PC-3 (cell line): ENCODE measurements at regions not wholly inside any gene's neighbourhood (a gene's known extent, or its start where the extent isn't known, plus 50 kb on each side); places are given as distances from the start of the nearest gene placed in this dataset.

Experiments used
- ATAC-seq: fragments of 200-7000 bp; cut with Tn5 transposase; 2 replicates; pipeline ENCODE4 v1.9.1; 2020; ENCODE audit warnings: mild to moderate bottlenecking, moderate library complexity
- BruUV-seq: library from RNA; stranded (reverse); fragments of 400-500 nt; replicated peaks from 2 replicates; lab custom pipeline; 2021; lab: Mats Ljungman, UMichigan
- CTCF ChIA-PET: fragments of 300-600 bp; sonication (Branson Sonifier 250); formaldehyde crosslinking; loops from one replicate; lab custom pipeline; 2022; ENCODE audit warnings: antibody characterized with exemption; lab: Charles Lee
- POLR2A ChIA-PET: fragments of 300-600 bp; sonication (Branson Sonifier 250); formaldehyde crosslinking; loops from one replicate; lab custom pipeline; 2022; ENCODE audit warnings: antibody characterized with exemption; ENCODE audit not compliant: unreplicated experiment; lab: Charles Lee
- DNase-seq: peaks from one replicate; pipeline ENCODE4 v3.0.0-alpha.2; 2015
- H2AFZ ChIP-seq: fragments of 300-600 bp; sonication (generic); 2 replicates; pipeline ENCODE4 v1.6.0; 2016; ENCODE audit warnings: antibody characterized with exemption, low read length
- H3F3A ChIP-seq: fragments of 300-600 bp; sonication (generic); one replicate; pipeline ENCODE4 v1.6.0; 2017; ENCODE audit warnings: antibody characterized with exemption, low read length, control low read depth, mild to moderate bottlenecking; ENCODE audit not compliant: unreplicated experiment
- H3K27ac ChIP-seq: fragments of 300-600 bp; sonication (generic); 2 replicates; pipeline ENCODE4 v1.5.1; 2016; ENCODE audit warnings: mild to moderate bottlenecking, low read length
- H3K27me3 ChIP-seq: fragments of 300-600 bp; sonication (generic); 2 replicates; pipeline ENCODE4 v1.6.1; 2016; ENCODE audit warnings: low read length, mixed read lengths
- H3K36me3 ChIP-seq: fragments of 300-600 bp; sonication (generic); 2 replicates; pipeline ENCODE4 v1.6.1; 2016; ENCODE audit warnings: low read depth, mixed run types, low read length, mixed read lengths
- H3K4me1 ChIP-seq: fragments of 300-600 bp; sonication (generic); 2 replicates; pipeline ENCODE4 v1.5.1; 2016; ENCODE audit warnings: low read length; ENCODE audit not compliant: insufficient read depth
- H3K4me2 ChIP-seq: fragments of 300-600 bp; sonication (generic); 2 replicates; pipeline ENCODE4 v1.6.0; 2016; ENCODE audit warnings: low read length
- H3K4me3 ChIP-seq: fragments of 300-600 bp; sonication (generic); 2 replicates; pipeline ENCODE4 v1.5.1; 2016; ENCODE audit warnings: mild to moderate bottlenecking, low read length, mixed read lengths
- H3K79me2 ChIP-seq: fragments of 300-600 bp; sonication (generic); 2 replicates; pipeline ENCODE4 v1.6.1; 2017; ENCODE audit warnings: low read length, mixed read lengths
- H3K9ac ChIP-seq: fragments of 300-600 bp; sonication (generic); 2 replicates; pipeline ENCODE4 v1.6.0; 2016; ENCODE audit warnings: mild to moderate bottlenecking, low read length
- H3K9me2 ChIP-seq: fragments of 300-600 bp; sonication (generic); replicated peaks from 2 replicates; pipeline ENCODE4 v1.6.1; 2016; ENCODE audit warnings: mixed run types, low read length, mixed read lengths
- H3K9me3 ChIP-seq: fragments of 300-600 bp; sonication (generic); 2 replicates; pipeline ENCODE4 v1.6.1; 2016; ENCODE audit warnings: low read length, mixed read lengths
- H4K20me1 ChIP-seq: fragments of 300-600 bp; sonication (generic); 2 replicates; pipeline ENCODE4 v1.6.1; 2016; ENCODE audit warnings: low read length, mixed read lengths
- CTCF ChIP-seq: fragments of 300-600 bp; sonication (generic); conservative IDR thresholded peaks from 2 replicates; pipeline ENCODE4 v1.5.1; 2017; ENCODE audit warnings: antibody characterized with exemption, low read depth, mild to moderate bottlenecking, low read length
- EZH2 ChIP-seq: fragments of 300-600 bp; sonication (generic); IDR thresholded peaks from one replicate; pipeline ENCODE4 v1.6.1; 2017; ENCODE audit warnings: antibody characterized with exemption, mild to moderate bottlenecking, low read length; ENCODE audit not compliant: unreplicated experiment
- EZH2phosphoT487 ChIP-seq: fragments of 300-600 bp; sonication (generic); IDR thresholded peaks from 2 replicates; pipeline ENCODE4 v1.6.1; 2018; ENCODE audit warnings: mild to moderate bottlenecking, antibody characterized with exemption, low read length, borderline replicate concordance
- intact Hi-C: fragments of 100-400 bp; cut with micrococcal nuclease; formaldehyde crosslinking; loops from 2 replicates; pipeline ENCODE4 v1.9.0; 2023

GRCh38 chr10:120977897-120978296, 126.7 kb downstream of the WDR11 start:
- ATAC-seq: no peak
- POLR2A ChIA-PET: no interaction called here
- no peaks in the 10 kb centered on the region for H3K9me2 ChIP-seq

GRCh38 chr10:120978589-120979252, 127.6 kb downstream of the WDR11 start:
- BruUV-seq: no TSS peak
- CTCF ChIA-PET: no interaction called here
- POLR2A ChIA-PET: no interaction called here

More at GRCh38 chr10:120977897-120978296, 126.7 kb downstream of the WDR11 start:
- Histone ChIP-seq H3K9me3 (no peaks in the 10 kb centered on the region), H3K36me3 (no peaks in the 10 kb centered on the region), H3K4me3 (no peak overlapping the region), H3K9ac (no peak overlapping the region), H3F3A (no peaks in the 10 kb centered on the region), H3K27ac (no peak overlapping the region), H3K4me2 (no peak overlapping the region), H3K27me3 (peaks cover 60% of the 10 kb centered on the region), H3K4me1 (peaks cover 11% of the 10 kb centered on the region), H2AFZ (no peak overlapping the region), H4K20me1 (no peaks in the 10 kb centered on the region), H3K79me2 (no peaks in the 10 kb centered on the region)
- CTCF ChIA-PET: no interaction called here
- no TSS peak for BruUV-seq
- intact Hi-C loops: no loop called here
- no peak for DNase-seq
- TF ChIP-seq CTCF: no peak
- TF ChIP-seq EZH2phosphoT487: no peak
- TF ChIP-seq EZH2: no peak

More at GRCh38 chr10:120978589-120979252, 127.6 kb downstream of the WDR11 start:
- H3F3A ChIP-seq: no peaks in the 10 kb centered on the region
- no peak overlapping the region for H3K9ac ChIP-seq
- intact Hi-C loops: no loop called here
- no peaks in the 10 kb centered on the region for H3K79me2 ChIP-seq
- DNase-seq (peak; percentile 70), ATAC-seq (peak; percentile 81)
- no peak overlapping the region for H3K4me3 ChIP-seq
- no peak overlapping the region for H3K27ac ChIP-seq
- H3K4me1 ChIP-seq: peaks cover 11% of the 10 kb centered on the region
- H3K27me3 ChIP-seq: peaks cover 60% of the 10 kb centered on the region
- no peaks in the 10 kb centered on the region for H3K36me3 ChIP-seq
- H3K9me2 ChIP-seq: no peaks in the 10 kb centered on the region
- no peaks in the 10 kb centered on the region for H4K20me1 ChIP-seq
- no peak overlapping the region for H2AFZ ChIP-seq
- peak overlapping the region; percentile 47 for H3K4me2 ChIP-seq
- no peaks in the 10 kb centered on the region for H3K9me3 ChIP-seq
- TF ChIP-seq CTCF: no peak
- no peak for TF ChIP-seq EZH2phosphoT487
- TF ChIP-seq EZH2: no peak
